ENCODE measurements at regions not wholly inside any gene's neighbourhood (a gene's known extent, or its start where the extent isn't known, plus 50 kb on each side); places are given as distances from the start of the nearest gene placed in this dataset.

- no peak for TF ChIP-seq POLR2AphosphoS5 (IDR thresholded peaks at IDR 0.05; ENCODE audit: low read depth, low read length)
- TF ChIP-seq CTCF (IDR thresholded peaks at IDR 0.05) = no peak
Measured at GRCh38 chr4:58871509-58871908, 1761.3 kb upstream of the IGFBP7 start.
